ENCODE measurements at regions not wholly inside any gene's neighbourhood (a gene's known extent, or its start where the extent isn't known, plus 50 kb on each side); places are given as distances from the start of the nearest gene placed in this dataset.
"Not testable (repeated sequence)": the region's sequence is repeated elsewhere in the genome, so short reads cannot be mapped to it uniquely, and the experiment has no call there.

- intact Hi-C loops (cut with micrococcal nuclease), result no loop called here
These were observed 618.0 kb downstream of the CCDC85A start for GRCh38 chr2:56801770-56802169.

GRCh38 chr2:56803596-56803995 is 619.8 kb downstream of the CCDC85A start:
- intact Hi-C loops (cut with micrococcal nuclease), result no loop called here

GRCh38 chr2:56806924-56807323 is 623.1 kb downstream of the CCDC85A start:
- intact Hi-C loops (cut with micrococcal nuclease), result no loop called here

GRCh38 chr2:56807861-56808260 is 624.1 kb downstream of the CCDC85A start:
- intact Hi-C loops (cut with micrococcal nuclease), result no loop called here

- intact Hi-C loops (cut with micrococcal nuclease), result no loop called here
These were observed 627.6 kb downstream of the CCDC85A start for GRCh38 chr2:56811401-56811800.

- intact Hi-C loops (cut with micrococcal nuclease), result no loop called here
These were observed 628.6 kb downstream of the CCDC85A start for GRCh38 chr2:56812432-56812831.

- intact Hi-C loops (cut with micrococcal nuclease), result no loop called here
These were observed 629.7 kb downstream of the CCDC85A start for GRCh38 chr2:56813490-56813889.

GRCh38 chr2:56816666-56817065 is 632.9 kb downstream of the CCDC85A start:
- intact Hi-C loops (cut with micrococcal nuclease), result no loop called here

- intact Hi-C loops (cut with micrococcal nuclease), result no loop called here
These were observed 648.0 kb downstream of the CCDC85A start for GRCh38 chr2:56831780-56832179.

- intact Hi-C loops (cut with micrococcal nuclease), result no loop called here
These were observed 650.9 kb downstream of the CCDC85A start for GRCh38 chr2:56834686-56835085.

- intact Hi-C loops (cut with micrococcal nuclease), result not testable (repeated sequence)
These were observed 656.2 kb downstream of the CCDC85A start for GRCh38 chr2:56840009-56840408.

- intact Hi-C loops (cut with micrococcal nuclease), result no loop called here
These were observed 677.2 kb downstream of the CCDC85A start for GRCh38 chr2:56860991-56861390.

GRCh38 chr2:56871644-56872043 is 687.9 kb downstream of the CCDC85A start:
- intact Hi-C loops (cut with micrococcal nuclease), result no loop called here

- intact Hi-C loops (cut with micrococcal nuclease), result no loop called here
These were observed 690.9 kb downstream of the CCDC85A start for GRCh38 chr2:56874717-56875116.

- intact Hi-C loops (cut with micrococcal nuclease), result no loop called here
These were observed 705.9 kb downstream of the CCDC85A start for GRCh38 chr2:56889738-56890137.

- intact Hi-C loops (cut with micrococcal nuclease), result no loop called here
These were observed 708.6 kb downstream of the CCDC85A start for GRCh38 chr2:56892382-56892781.

- intact Hi-C loops (cut with micrococcal nuclease), result no loop called here
These were observed 715.2 kb downstream of the CCDC85A start for GRCh38 chr2:56898986-56899385.

- intact Hi-C loops (cut with micrococcal nuclease), result no loop called here
These were observed 728.7 kb downstream of the CCDC85A start for GRCh38 chr2:56912490-56912889.

GRCh38 chr2:56918790-56919189 is 735.0 kb downstream of the CCDC85A start:
- intact Hi-C loops (cut with micrococcal nuclease), result no loop called here

- intact Hi-C loops (cut with micrococcal nuclease), result no loop called here
These were observed 750.2 kb downstream of the CCDC85A start for GRCh38 chr2:56933976-56934375.

GRCh38 chr2:56934866-56935265 is 751.1 kb downstream of the CCDC85A start:
- intact Hi-C loops (cut with micrococcal nuclease), result no loop called here

GRCh38 chr2:56940054-56940453 is 756.3 kb downstream of the CCDC85A start:
- intact Hi-C loops (cut with micrococcal nuclease), result no loop called here

- intact Hi-C loops (cut with micrococcal nuclease), result no loop called here
These were observed 769.1 kb downstream of the CCDC85A start for GRCh38 chr2:56952871-56953270.

- intact Hi-C loops (cut with micrococcal nuclease), result no loop called here
These were observed 776.8 kb downstream of the CCDC85A start for GRCh38 chr2:56960581-56960980.
